ENCODE measurements at regions not wholly inside any gene's neighbourhood (a gene's known extent, or its start where the extent isn't known, plus 50 kb on each side); places are given as distances from the start of the nearest gene placed in this dataset.

GRCh38 chr22:49554741-49555140 is 272.9 kb downstream of the BRD1 start:
- TF ChIP-seq CTCF (IDR thresholded peaks at IDR 0.05; ENCODE audit: insufficient read depth, low read length, poor library complexity, severe bottlenecking) (no peak), EZH2phosphoT487 (conservative IDR thresholded peaks at IDR 0.05; ENCODE audit: low read length) (no peak)
